ENCODE measurements at regions not wholly inside any gene's neighbourhood (a gene's known extent, or its start where the extent isn't known, plus 50 kb on each side); places are given as distances from the start of the nearest gene placed in this dataset.

GRCh38 chr6:165852676-165853075 lies 189.6 kb upstream of the PDE10A start:
- ChIA-PET POLR2A (no interaction called here), CTCF (no interaction called here)
- H3K36me3 ChIP-seq (ENCODE audit: control insufficient read depth, insufficient read depth, low read length): no peaks in the 10 kb centered on the region
- ATAC-seq: no peak
- no peak overlapping the region for H3K4me3 ChIP-seq (ENCODE audit: low read depth in 2 of 2, low read length in 2 of 2)
- TF ChIP-seq SIN3A (IDR thresholded peaks at IDR 0.05; ENCODE audit: borderline replicate concordance, insufficient read depth, low read depth, low read length) (no peak), POLR2AphosphoS5 (IDR thresholded peaks at IDR 0.05; ENCODE audit: low read depth, low read length) (no peak), REST (IDR thresholded peaks at IDR 0.05; ENCODE audit: insufficient read depth in 1 of 2, low read depth in 2 of 2, low read length in 1 of 2) (no peak), TCF7L2 (IDR thresholded peaks at IDR 0.05; ENCODE audit: low read depth, low read length) (no peak), CTCF (IDR thresholded peaks at IDR 0.05) (no peak)
- no TSS peak for BruUV-seq (replicated peaks)
- H3K27ac ChIP-seq (ENCODE audit: low read length): no peak overlapping the region
- peaks cover 4% of the 10 kb centered on the region; the same call in 1 of the 2 replicates for H3K4me1 ChIP-seq (ENCODE audit: control insufficient read depth, insufficient read depth, low read length)
- in situ Hi-C loops (cut with HindIII; ENCODE audit: low pct_unique_long_range_greater_than_20kb, low sequenced_read_pairs) (no loop called here), intact Hi-C loops (cut with micrococcal nuclease; ENCODE audit: unreplicated experiment) (no loop called here)
- no peak for DNase-seq (ENCODE audit: low read depth, low spot score)
- no peaks in the 10 kb centered on the region; the same call in 1 of the 2 replicates for H3K27me3 ChIP-seq (ENCODE audit: control insufficient read depth, insufficient read depth, low read length)
- H3K9me3 ChIP-seq (ENCODE audit: control insufficient read depth, insufficient read depth, low read depth, low read length): no peaks in the 10 kb centered on the region

DNA sequence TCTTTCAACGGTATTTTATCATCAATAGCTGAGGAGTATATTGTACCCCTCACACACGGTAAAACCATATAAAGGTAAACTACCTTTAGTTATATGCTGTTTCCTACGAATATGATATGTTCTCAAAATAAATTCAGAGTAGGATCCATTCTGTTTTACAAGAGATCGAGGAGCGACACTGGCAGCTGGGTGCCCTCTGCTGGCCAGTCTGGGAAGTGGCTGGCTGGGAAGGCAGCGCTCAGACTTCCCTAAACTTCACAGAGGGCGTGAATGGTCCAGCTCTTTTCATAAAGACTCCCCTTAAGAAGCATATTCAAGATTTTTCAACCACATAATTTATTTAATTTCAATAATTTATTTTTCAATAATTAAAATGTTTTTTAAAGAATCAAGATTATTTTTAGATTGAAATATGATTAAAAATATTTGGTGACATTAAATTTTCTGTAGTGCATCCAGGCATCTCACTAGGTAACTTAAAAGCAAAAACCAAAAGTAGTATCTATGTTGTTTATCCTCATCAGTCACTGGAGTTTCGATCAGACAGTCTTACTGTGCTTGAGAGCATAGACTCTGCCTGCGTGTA lies 187.5 kb upstream of the PDE10A start:
- in situ Hi-C loops (cut with HindIII; ENCODE audit: low pct_unique_long_range_greater_than_20kb, low sequenced_read_pairs): no loop called here
- H3K4me3 ChIP-seq (ENCODE audit: low read depth in 2 of 2, low read length in 2 of 2): peak overlapping the region in 1 of 2 experiments; percentile 23; a peak in 2 of 4 replicates
- CTCF ChIA-PET: interaction anchor here (0.6 to 1.7 kb wide), 4 partner anchors 121 to 410 kb away, joined by 3 to 16 read pairs (median 4); no protein-coding TSS in a partner anchor
- no TSS peak for BruUV-seq (replicated peaks)
- H3K36me3 ChIP-seq (ENCODE audit: control insufficient read depth, insufficient read depth, low read length): no peaks in the 10 kb centered on the region
- TF ChIP-seq CTCF (IDR thresholded peaks at IDR 0.05) (peak; percentile 98), TCF7L2 (IDR thresholded peaks at IDR 0.05; ENCODE audit: low read depth, low read length) (no peak)
- no peaks in the 10 kb centered on the region for H3K9me3 ChIP-seq (ENCODE audit: control insufficient read depth, insufficient read depth, low read depth, low read length)
- POLR2A ChIA-PET: no interaction called here
- H3K4me1 ChIP-seq (ENCODE audit: control insufficient read depth, insufficient read depth, low read length): peaks cover 21% of the 10 kb centered on the region
- no peaks in the 10 kb centered on the region for H3K27me3 ChIP-seq (ENCODE audit: control insufficient read depth, insufficient read depth, low read length)
- no peak overlapping the region for H3K27ac ChIP-seq (ENCODE audit: low read length)
- intact Hi-C loops (cut with micrococcal nuclease; ENCODE audit: unreplicated experiment): loop anchor here (1.0 to 2.0 kb wide), 3 partner anchors 121 to 410 kb away; partner anchors contain the start of gene PDE10A
- ATAC-seq (peak; percentile 76), DNase-seq (ENCODE audit: low read depth, low spot score) (peak; percentile 46)

Data from Panc1 (cell line).